K562 (cell line): ENCODE measurements at regions not wholly inside any gene's neighbourhood (a gene's known extent, or its start where the extent isn't known, plus 50 kb on each side); places are given as distances from the start of the nearest gene placed in this dataset.

Experiments used
- CHD4 ChIP-seq: fragments of 200-600 bp; sonication (generic); IDR thresholded peaks from 3 replicates; pipeline ENCODE4 v1.6.1; 2012; ENCODE audit warnings: low read depth, mild to moderate bottlenecking, mixed read lengths, low read length, inconsistent platforms; ENCODE audit not compliant: insufficient read depth, insufficient replicate concordance, poor library complexity, severe bottlenecking
- CREM ChIP-seq: IDR thresholded peaks from 2 replicates; pipeline ENCODE4 v1.6.1; 2014; ENCODE audit warnings: antibody characterized with exemption, low read depth
- CTCF ChIP-seq, 3 experiments: IDR thresholded peaks in 2 of 3; conservative IDR thresholded peaks in 1 of 3; 2 replicates each; pipeline ENCODE4 v1.5.1; 2011 to 2012; ENCODE audit warnings: low read length in 3 of 3, mild to moderate bottlenecking in 3 of 3, control low read depth in 2 of 3, improper control_type of control experiment in 1 of 3, inconsistent platforms in 1 of 3, low read depth in 1 of 3, mixed read lengths in 1 of 3, moderate library complexity in 1 of 3; ENCODE audit not compliant: insufficient read depth in 2 of 3
- L3MBTL2 ChIP-seq: fragments of 450-650 bp; IDR thresholded peaks from 2 replicates; pipeline ENCODE4 v1.6.1; 2016; ENCODE audit warnings: mild to moderate bottlenecking, moderate library complexity
- LEF1 ChIP-seq: fragments of 450-650 bp; IDR thresholded peaks from 2 replicates; pipeline ENCODE4 v1.6.1; 2016; ENCODE audit warnings: mild to moderate bottlenecking
- MCM3 ChIP-seq: fragments of 450-650 bp; IDR thresholded peaks from 2 replicates; pipeline ENCODE4 v1.6.1; 2016
- MED1 ChIP-seq: sonication (generic); formaldehyde crosslinking; IDR thresholded peaks from 2 replicates; pipeline ENCODE4 v1.8.1; 2023; ENCODE audit warnings: missing genetic modification reagents, borderline replicate concordance
- NBN ChIP-seq: fragments of 450-650 bp; IDR thresholded peaks from 2 replicates; pipeline ENCODE4 v1.6.1; 2016; ENCODE audit warnings: low read depth, mild to moderate bottlenecking
- TCF3 ChIP-seq: sonication (generic); formaldehyde crosslinking; IDR thresholded peaks from 2 replicates; pipeline ENCODE4 v1.4.0; 2020; ENCODE audit warnings: mild to moderate bottlenecking, missing genetic modification reagents
- THRAP3 ChIP-seq: fragments of 450-650 bp; IDR thresholded peaks from 2 replicates; pipeline ENCODE4 v1.6.1; 2016; ENCODE audit warnings: mild to moderate bottlenecking, inconsistent platforms, borderline replicate concordance
- ZNF3 ChIP-seq: fragments of 250-450 bp; sonication (Bioruptor Pico); IDR thresholded peaks from 2 replicates; pipeline ENCODE4 v1.5.0; 2021; ENCODE audit warnings: mild to moderate bottlenecking, moderate library complexity
- TF ChIP-seq, protein P1 (sequence below), 2 experiments: fragments of 450-650 bp in 1 of 2; sonication (generic) in 1 of 2; formaldehyde crosslinking; conservative IDR thresholded peaks; 2 replicates each; pipeline versions ENCODE4 v1.4.0 to v1.8.1; 2020 to 2022; ENCODE audit warnings: mild to moderate bottlenecking in 1 of 2, missing genetic modification reagents in 1 of 2
- TF ChIP-seq, protein P2 (sequence below): IDR thresholded peaks from 2 replicates; pipeline ENCODE4 v1.6.1; 2016; ENCODE audit warnings: missing genetic modification characterization, missing compliant biosample characterization

- TF ChIP-seq TCF3 (CRISPR knock-in tag) (no peak), CTCF (IDR thresholded peaks at IDR 0.05 in 2 of 3, conservative IDR thresholded peaks at IDR 0.05 in 1 of 3; ENCODE audit: insufficient read depth in 2 of 3, low read depth in 1 of 3, low read length in 3 of 3) (no peak), CHD4 (no peak), MED1 (CRISPR knock-in tag) (no peak), CREM (no peak), L3MBTL2 (no peak), THRAP3 (no peak), MCM3 (no peak), LEF1 (no peak), NBN (no peak), ZNF3 (no peak)
- TF ChIP-seq, protein P1, sequence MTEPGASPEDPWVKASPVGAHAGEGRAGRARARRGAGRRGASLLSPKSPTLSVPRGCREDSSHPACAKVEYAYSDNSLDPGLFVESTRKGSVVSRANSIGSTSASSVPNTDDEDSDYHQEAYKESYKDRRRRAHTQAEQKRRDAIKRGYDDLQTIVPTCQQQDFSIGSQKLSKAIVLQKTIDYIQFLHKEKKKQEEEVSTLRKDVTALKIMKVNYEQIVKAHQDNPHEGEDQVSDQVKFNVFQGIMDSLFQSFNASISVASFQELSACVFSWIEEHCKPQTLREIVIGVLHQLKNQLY (CRISPR knock-in tag; conservative IDR thresholded peaks at IDR 0.05) = no peak
- TF ChIP-seq, protein P2, sequence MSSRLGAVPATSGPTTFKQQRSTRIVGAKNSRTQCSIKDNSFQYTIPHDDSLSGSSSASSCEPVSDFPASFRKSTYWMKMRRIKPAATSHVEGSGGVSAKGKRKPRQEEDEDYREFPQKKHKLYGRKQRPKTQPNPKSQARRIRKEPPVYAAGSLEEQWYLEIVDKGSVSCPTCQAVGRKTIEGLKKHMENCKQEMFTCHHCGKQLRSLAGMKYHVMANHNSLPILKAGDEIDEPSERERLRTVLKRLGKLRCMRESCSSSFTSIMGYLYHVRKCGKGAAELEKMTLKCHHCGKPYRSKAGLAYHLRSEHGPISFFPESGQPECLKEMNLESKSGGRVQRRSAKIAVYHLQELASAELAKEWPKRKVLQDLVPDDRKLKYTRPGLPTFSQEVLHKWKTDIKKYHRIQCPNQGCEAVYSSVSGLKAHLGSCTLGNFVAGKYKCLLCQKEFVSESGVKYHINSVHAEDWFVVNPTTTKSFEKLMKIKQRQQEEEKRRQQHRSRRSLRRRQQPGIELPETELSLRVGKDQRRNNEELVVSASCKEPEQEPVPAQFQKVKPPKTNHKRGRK (tag) = no peak
Observed at GRCh38 chr10:24793648-24794379, 70.1 kb upstream of the ARHGAP21 start.
